ENCODE measurements at regions not wholly inside any gene's neighbourhood (a gene's known extent, or its start where the extent isn't known, plus 50 kb on each side); places are given as distances from the start of the nearest gene placed in this dataset.
A peak's percentile ranks its signal among the peaks of the same experiment; 100 is the strongest.
"Not testable (repeated sequence)": the region's sequence is repeated elsewhere in the genome, so short reads cannot be mapped to it uniquely, and the experiment has no call there.

- no peaks in the 10 kb centered on the region for H3K27me3 Mint-ChIP-seq (ENCODE audit: unreplicated experiment)
- DNase-seq = no peak
- H3K27ac Mint-ChIP-seq (ENCODE audit: unreplicated experiment) = peak overlapping the region; percentile 98
- CTCF ChIA-PET = no interaction called here
- BruUV-seq (replicated peaks) = no TSS peak
- no peaks in the 10 kb centered on the region for H3K4me1 Mint-ChIP-seq (ENCODE audit: low read depth, unreplicated experiment)
- H3K9me3 Mint-ChIP-seq (ENCODE audit: low read depth, unreplicated experiment) = no peaks in the 10 kb centered on the region
- H3K36me3 Mint-ChIP-seq (ENCODE audit: insufficient read depth, unreplicated experiment) = peaks cover 46% of the 10 kb centered on the region
- intact Hi-C loops (cut with micrococcal nuclease; ENCODE audit: unreplicated experiment) = no loop called here
- peak overlapping the region; percentile 98 for H3K4me3 Mint-ChIP-seq (ENCODE audit: low read depth, unreplicated experiment)
- no peak for TF ChIP-seq CTCF (IDR thresholded peaks at IDR 0.05; ENCODE audit: unreplicated experiment)
These were observed 54.3 kb upstream of the ZNF254 start for GRCh38 chr19:24032651-24033050.

- H3K4me1 Mint-ChIP-seq (ENCODE audit: low read depth, unreplicated experiment) = no peaks in the 10 kb centered on the region
- intact Hi-C loops (cut with micrococcal nuclease; ENCODE audit: unreplicated experiment) = no loop called here
- H3K36me3 Mint-ChIP-seq (ENCODE audit: insufficient read depth, unreplicated experiment) = peaks cover 46% of the 10 kb centered on the region
- BruUV-seq (replicated peaks) = no TSS peak
- H3K4me3 Mint-ChIP-seq (ENCODE audit: low read depth, unreplicated experiment) = peak overlapping the region; percentile 98
- DNase-seq = peak; percentile 83
- no peaks in the 10 kb centered on the region for H3K9me3 Mint-ChIP-seq (ENCODE audit: low read depth, unreplicated experiment)
- CTCF ChIA-PET = interaction anchor here (0.7 to 0.9 kb wide), 2 partner anchors 15 to 119 kb away, joined by 3 to 5 read pairs; no protein-coding TSS in a partner anchor
- TF ChIP-seq CTCF (IDR thresholded peaks at IDR 0.05; ENCODE audit: unreplicated experiment) = no peak
- H3K27ac Mint-ChIP-seq (ENCODE audit: unreplicated experiment) = peak overlapping the region; percentile 98
- no peaks in the 10 kb centered on the region for H3K27me3 Mint-ChIP-seq (ENCODE audit: unreplicated experiment)
These were observed 53.6 kb upstream of the ZNF254 start for GRCh38 chr19:24033301-24033962.

GRCh38 chr19:24033963-24034342 lies 53.0 kb upstream of the ZNF254 start:
- Mint-ChIP-seq H3K4me3 (ENCODE audit: low read depth, unreplicated experiment) (peak overlapping the region; percentile 98), H3K36me3 (ENCODE audit: insufficient read depth, unreplicated experiment) (peaks cover 50% of the 10 kb centered on the region), H3K27ac (ENCODE audit: unreplicated experiment) (peak overlapping the region; percentile 98), H3K27me3 (ENCODE audit: unreplicated experiment) (no peaks in the 10 kb centered on the region), H3K9me3 (ENCODE audit: low read depth, unreplicated experiment) (no peaks in the 10 kb centered on the region), H3K4me1 (ENCODE audit: low read depth, unreplicated experiment) (no peaks in the 10 kb centered on the region)
- no TSS peak for BruUV-seq (replicated peaks)
- intact Hi-C loops (cut with micrococcal nuclease; ENCODE audit: unreplicated experiment) = no loop called here
- TF ChIP-seq CTCF (IDR thresholded peaks at IDR 0.05; ENCODE audit: unreplicated experiment) = no peak
- CTCF ChIA-PET = interaction anchor here (0.7 to 1.2 kb wide), 3 partner anchors 14 to 120 kb away, joined by 3 to 5 read pairs (median 3); no protein-coding TSS in a partner anchor
- peak; percentile 21 for DNase-seq

DNA sequence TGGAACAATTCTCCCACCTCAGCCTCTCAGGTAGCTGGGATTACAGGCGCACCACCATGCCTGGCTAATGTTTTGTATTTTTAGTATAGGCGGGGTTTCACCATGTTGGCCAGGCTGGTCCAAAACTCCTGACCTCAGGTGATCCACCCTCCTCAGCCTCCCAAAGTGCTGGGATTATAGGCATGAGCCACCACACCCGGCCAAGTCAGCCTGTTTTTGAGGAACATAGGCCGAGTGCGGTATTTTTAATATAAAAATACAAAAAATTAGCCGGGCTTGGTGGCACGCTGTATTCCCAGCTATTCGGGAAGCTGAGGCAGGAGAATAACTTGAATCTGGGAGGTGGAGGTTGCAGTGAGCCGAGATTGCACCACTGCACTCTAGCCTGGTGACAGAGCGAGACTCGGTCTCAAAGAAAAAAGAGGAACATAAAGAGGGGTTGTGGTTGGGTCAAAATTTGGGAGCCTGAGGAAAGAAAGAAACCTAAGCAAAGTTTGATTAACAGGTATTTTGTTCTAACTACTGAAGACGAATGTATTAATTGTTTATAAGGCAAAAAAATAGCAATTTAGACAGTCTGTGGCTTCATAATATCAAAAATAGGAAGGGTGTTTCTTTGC lies 51.6 kb upstream of the ZNF254 start:
- H3K4me1 Mint-ChIP-seq (ENCODE audit: low read depth, unreplicated experiment); DNase-seq; intact Hi-C loops (cut with micrococcal nuclease; ENCODE audit: unreplicated experiment); H3K9me3 Mint-ChIP-seq (ENCODE audit: low read depth, unreplicated experiment); H3K27me3 Mint-ChIP-seq (ENCODE audit: unreplicated experiment); H3K27ac Mint-ChIP-seq (ENCODE audit: unreplicated experiment); BruUV-seq (replicated peaks): not testable (repeated sequence)
- Mint-ChIP-seq H3K4me3 (ENCODE audit: low read depth, unreplicated experiment) (peak overlapping the region; percentile 98), H3K36me3 (ENCODE audit: insufficient read depth, unreplicated experiment) (peaks cover 49% of the 10 kb centered on the region)
- CTCF ChIA-PET = interaction anchor here (1.2 kb wide), 1 partner anchor 12 kb away, joined by 3 read pairs; no protein-coding TSS in a partner anchor

Measured in Calu3 (cell line).